Mesodermal cell (in vitro differentiated cells): ENCODE measurements at regions not wholly inside any gene's neighbourhood (a gene's known extent, or its start where the extent isn't known, plus 50 kb on each side); places are given as distances from the start of the nearest gene placed in this dataset.
A peak's percentile ranks its signal among the peaks of the same experiment; 100 is the strongest.

Source experiments
- H3K27ac ChIP-seq: 2 replicates; pipeline ENCODE4 v1.7.0; 2013; ENCODE audit warnings: mild to moderate bottlenecking, low read depth, low read length, moderate library complexity; ENCODE audit not compliant: severe bottlenecking
- H3K36me3 ChIP-seq: 2 replicates; pipeline ENCODE4 v1.7.1; 2013; ENCODE audit warnings: mild to moderate bottlenecking, low read length, moderate library complexity; ENCODE audit not compliant: control insufficient read depth, insufficient read depth
- H3K4me1 ChIP-seq: one replicate; pipeline ENCODE4 v1.7.1; 2013; ENCODE audit warnings: mild to moderate bottlenecking, low read length; ENCODE audit not compliant: insufficient read depth, control insufficient read depth, poor library complexity, severe bottlenecking
- H3K4me3 ChIP-seq: 2 replicates; pipeline ENCODE4 v1.7.0; 2013; ENCODE audit warnings: low read length, control low read depth, mild to moderate bottlenecking; ENCODE audit not compliant: insufficient read depth, poor library complexity, severe bottlenecking; ENCODE audit errors: extremely low read depth
- H3K9me3 ChIP-seq: 2 replicates; pipeline ENCODE4 v1.7.1; 2013; ENCODE audit warnings: mild to moderate bottlenecking, low read length, moderate library complexity; ENCODE audit not compliant: control insufficient read depth
- WGBS, 2 experiments: methylation state at CpG; one replicate each; pipeline ENCODE4 v1.1.5; 2013; ENCODE audit warnings: missing lambda C conversion rate in 2 of 2; ENCODE audit not compliant: insufficient coverage in 2 of 2; 5-methylcytosine and 5-hydroxymethylcytosine counted together

DNA sequence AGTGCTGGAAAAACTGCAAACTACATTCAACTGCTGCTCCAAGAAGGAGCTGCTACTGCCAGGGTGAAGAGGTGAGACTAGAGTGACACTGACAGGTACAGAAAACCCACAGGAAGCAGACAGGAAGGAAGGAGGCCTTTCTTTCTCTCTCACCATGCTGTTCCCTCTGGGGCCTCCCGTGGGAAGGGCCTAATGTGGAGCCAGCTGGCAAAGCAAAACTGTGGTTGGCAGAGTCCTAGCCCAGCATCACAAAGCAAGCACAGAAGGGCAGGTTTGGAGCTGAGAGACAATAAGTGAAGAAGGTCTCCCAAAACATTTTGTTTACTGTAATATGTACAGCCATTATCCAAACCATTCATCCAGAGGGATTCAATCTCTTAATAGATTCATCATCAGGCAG, 122.5 kb upstream of the MAX start:
- WGBS, 2 experiments, result 83% methylated on average over 1 of the region's 1 CpG; no CpG with 5 or more reads in 1 of the 2 experiments
- H3K4me3 ChIP-seq, result no peak overlapping the region
- H3K27ac ChIP-seq, result no peak overlapping the region
- H3K4me1 ChIP-seq, result no peaks in the 10 kb centered on the region
- H3K9me3 ChIP-seq, result no peaks in the 10 kb centered on the region
- H3K36me3 ChIP-seq, result no peaks in the 10 kb centered on the region

DNA sequence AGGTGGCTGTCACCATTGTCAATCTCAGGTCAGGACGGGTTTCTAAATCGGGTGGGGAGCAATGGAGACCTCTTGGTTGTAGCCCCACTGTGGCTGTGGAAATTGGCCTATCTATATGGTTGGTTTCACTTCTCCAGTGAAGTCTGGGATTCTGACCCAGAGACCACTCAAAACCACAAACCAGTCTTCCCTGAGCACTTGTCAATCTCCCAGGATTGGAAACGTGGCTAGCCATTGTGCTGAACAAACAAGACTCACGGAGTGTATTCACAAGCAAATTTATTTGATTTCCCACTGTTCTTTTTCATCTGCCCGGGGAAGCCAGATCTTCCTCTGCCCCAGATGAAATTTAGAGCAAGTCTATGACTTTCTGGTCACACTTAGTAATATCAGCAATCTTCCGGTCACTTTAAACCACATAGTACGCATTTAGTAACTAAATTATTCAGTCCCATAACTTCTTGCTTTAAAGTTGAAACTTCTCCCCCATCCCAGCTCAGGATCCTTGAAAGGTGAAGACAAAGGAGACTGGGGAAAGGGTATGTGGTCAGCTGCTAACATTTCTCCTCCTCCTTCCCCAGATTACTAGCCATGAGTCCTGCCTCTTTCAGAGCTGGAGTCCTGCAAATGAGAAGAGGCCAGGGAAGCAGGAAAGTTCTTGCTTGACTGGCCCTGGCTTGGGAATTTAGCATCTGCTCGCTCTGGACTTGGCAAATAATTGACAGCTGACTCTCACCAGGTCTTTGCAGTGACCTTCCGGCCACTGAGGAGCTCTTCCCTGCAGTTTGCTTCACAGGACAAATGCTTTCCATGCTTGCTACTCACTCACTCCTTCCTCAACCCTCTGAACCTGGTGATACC, 123.2 kb upstream of the MAX start:
- Histone ChIP-seq H3K4me3 (no peak overlapping the region), H3K27ac (no peak overlapping the region), H3K36me3 (no peaks in the 10 kb centered on the region), H3K9me3 (no peaks in the 10 kb centered on the region), H3K4me1 (no peaks in the 10 kb centered on the region)
- 68 to 72% methylated on average over 6 to 7 of the region's 9 CpGs for WGBS, 2 experiments

DNA sequence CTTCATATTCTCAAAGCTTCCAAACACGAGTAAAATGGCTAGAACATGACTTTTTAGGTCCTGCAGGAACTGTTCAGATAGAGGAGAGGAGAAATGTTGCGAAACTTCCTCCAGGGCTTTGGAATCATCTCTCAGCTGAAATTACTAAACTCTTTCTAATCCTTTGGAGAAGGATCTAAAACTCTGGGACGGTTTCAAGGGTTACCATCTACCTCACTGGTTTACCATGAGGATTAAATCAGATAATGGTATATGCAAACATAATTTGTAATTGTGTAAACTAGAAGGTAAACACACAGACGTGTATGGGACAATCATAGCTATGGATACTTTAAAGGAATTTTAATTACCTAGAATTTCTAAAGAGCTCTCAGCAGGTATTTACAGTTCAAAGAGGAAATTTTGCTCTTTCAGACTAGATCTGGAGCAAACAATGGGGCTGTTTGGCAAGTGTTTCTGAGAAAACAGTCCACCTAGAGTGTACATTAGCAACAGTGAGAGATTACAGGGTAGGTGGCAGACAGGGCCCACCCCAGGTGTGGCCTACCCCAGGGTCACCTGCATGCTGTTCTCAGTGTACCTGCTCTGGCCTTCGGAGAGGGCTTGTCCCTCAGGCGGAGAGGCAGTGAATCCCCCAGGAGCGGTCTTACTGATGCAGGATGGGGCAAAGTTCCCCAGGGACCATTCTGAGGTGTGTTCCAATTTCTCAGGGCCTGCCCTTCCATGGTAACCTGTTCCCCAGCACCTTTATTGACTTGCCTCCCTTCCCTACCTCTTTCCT, 124.7 kb upstream of the MAX start:
- Histone ChIP-seq H3K36me3 (no peaks in the 10 kb centered on the region), H3K4me3 (no peak overlapping the region), H3K4me1 (no peaks in the 10 kb centered on the region), H3K9me3 (no peaks in the 10 kb centered on the region), H3K27ac (no peak overlapping the region)
- 81 to 84% methylated on average over 3 to 4 of the region's 7 CpGs for WGBS, 2 experiments

DNA sequence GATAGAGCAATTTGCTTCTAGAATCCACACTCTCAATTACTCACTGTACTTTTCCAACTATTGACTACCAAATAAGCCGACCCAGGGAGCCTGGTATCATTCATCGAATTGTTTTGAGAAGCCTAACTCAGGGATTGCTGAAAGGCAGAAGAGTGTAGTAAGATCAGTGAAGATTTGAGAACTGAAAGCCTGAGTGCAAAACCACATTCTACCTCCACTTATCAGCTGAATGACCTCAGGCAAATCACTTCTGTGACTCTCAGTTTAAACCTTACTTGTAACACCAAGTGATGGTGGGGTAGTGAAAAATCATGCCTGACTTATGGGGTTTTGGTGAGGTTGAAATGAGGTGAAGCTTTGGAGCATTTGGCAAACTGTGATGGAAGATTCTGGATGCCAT, 126.1 kb upstream of the MAX start:
- no peaks in the 10 kb centered on the region for H3K4me1 ChIP-seq

DNA sequence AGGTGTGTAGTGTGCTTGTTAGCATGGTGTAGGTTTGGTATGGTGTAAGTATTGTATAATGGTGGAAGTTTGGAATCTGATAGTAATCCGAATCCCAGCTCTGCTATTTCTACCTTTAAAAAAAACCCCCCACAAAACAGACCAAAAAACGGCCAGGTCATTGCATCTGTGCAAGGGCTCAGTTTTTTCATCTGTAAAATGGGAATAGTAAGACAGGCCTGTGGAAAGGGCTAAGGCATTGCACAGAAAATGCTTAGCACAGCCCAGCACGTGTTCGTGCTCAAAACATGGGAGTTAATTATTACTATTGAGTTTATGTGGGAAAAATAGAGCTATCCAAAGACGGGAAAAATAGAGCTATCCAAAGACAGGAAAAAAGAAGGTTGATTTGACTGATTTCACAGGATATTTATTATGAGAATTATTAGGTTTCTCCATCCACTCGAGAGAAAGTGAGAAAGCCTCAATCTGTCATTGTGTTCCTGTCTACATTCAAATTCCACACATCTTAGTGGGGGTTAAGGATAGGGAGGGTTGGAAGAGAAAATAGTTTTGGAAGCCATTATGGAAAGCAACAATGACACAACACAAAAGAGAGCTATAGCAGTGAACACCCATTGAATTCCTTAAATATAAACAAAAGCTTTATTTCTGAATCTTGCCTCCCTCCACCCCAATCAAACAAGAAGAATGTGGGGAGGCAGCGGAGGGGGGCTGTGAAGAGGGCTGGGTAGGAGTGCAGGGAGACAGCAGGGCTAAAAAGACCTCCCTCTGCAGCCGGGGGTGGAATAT, 126.8 kb upstream of the MAX start:
- Histone ChIP-seq H3K36me3 (no peaks in the 10 kb centered on the region), H3K4me3 (no peak overlapping the region), H3K4me1 (no peaks in the 10 kb centered on the region), H3K9me3 (no peaks in the 10 kb centered on the region), H3K27ac (peak overlapping the region; percentile 76)
- WGBS, 2 experiments, result 68 to 69% methylated on average over 4 to 5 of the region's 8 CpGs

More for the DNA sequence above, 126.1 kb upstream of the MAX start:
- no peaks in the 10 kb centered on the region for H3K9me3 ChIP-seq
- WGBS, 2 experiments, result no CpG with 5 or more reads among the region's 2 CpGs
- no peak overlapping the region for H3K27ac ChIP-seq
- H3K36me3 ChIP-seq, result no peaks in the 10 kb centered on the region
- H3K4me3 ChIP-seq, result no peak overlapping the region

DNA sequence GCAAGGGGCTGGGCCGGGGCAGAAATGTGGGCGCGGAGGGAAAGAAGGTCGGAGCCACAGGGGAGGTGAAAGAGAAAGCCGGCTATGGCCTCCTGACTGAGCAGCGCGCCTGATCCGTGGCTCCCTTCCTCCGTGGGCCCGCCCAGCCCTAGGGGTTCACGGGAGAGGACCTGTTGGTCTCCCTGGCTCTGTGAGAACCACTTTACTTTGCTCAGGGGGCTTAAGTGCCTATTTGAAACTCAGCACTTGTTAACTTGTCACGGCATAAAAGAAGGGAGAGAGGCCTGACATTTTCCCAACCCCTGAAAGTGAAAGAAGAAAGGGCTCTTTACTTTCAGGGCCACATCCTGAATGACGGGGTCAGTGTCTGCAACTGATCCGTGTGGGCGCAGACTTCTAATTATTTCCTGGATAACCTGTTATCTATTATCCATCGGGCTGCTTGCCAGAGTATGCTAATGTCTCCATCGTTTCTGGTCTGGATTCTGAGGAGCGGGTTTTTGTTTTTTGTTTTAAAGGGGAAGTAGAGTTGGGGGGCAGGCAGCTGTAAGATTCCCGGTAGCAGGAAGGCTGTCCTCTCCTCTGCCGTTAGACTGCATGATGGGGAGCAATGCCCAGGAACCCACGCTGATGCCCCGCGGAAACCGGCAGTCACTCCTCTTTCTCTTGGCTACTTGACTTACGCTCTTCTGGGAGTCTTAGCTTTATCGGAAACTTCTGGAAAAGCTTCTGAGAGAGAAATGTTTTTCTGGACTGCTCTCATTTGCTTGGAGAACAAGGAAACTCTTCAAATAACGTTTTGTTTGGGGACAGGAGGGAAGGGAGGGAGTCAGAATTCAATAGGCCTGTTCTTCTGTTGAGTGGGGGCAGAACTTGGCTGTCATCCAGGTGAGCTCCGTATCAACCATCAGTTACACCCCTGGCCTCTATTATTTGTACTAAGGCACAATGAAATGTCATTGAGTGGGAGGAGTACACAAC, 127.7 kb upstream of the MAX start:
- Histone ChIP-seq H3K9me3 (no peaks in the 10 kb centered on the region), H3K36me3 (no peaks in the 10 kb centered on the region), H3K4me1 (no peaks in the 10 kb centered on the region), H3K4me3 (no peak overlapping the region), H3K27ac (peak overlapping the region; percentile 76)
- 41 to 51% methylated on average over 23 to 25 of the region's 28 CpGs for WGBS, 2 experiments

DNA sequence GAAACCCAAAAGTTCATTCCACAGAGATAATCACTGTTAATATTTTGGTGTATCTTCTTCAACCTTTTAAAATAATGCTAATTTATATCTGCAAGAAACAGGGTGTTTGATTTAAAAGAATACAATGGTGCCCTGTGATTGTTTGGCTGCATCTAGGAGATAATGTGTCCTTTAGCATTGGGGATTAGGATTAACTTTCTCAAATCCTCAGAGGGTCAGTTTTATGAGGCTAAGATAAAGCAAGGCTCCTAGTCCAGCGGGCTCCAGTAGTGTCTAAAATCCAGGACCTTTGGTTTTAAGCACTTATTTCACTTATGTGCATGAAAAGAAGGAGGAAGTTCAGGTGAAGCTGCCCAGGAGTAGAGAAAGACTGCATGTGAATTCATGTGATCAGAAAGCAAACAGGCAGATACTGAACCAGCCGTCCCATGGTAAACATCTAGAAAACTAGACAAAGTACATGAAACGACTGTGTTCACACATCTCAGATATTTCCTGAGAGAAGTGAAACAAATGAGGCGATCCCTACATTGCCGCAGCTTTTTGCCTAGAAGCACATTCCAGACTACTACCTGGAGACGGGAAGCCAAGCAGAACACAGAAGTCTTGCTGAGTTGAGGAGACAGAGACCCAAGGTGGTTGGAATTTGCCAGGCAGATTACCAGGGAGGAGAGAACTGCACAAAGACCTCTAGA, 129.1 kb upstream of the MAX start:
- Histone ChIP-seq H3K9me3 (no peaks in the 10 kb centered on the region), H3K36me3 (no peaks in the 10 kb centered on the region), H3K4me3 (no peak overlapping the region), H3K27ac (no peak overlapping the region), H3K4me1 (peaks cover 3% of the 10 kb centered on the region)
- 83 to 88% methylated on average over 3 to 6 of the region's 6 CpGs for WGBS, 2 experiments

DNA sequence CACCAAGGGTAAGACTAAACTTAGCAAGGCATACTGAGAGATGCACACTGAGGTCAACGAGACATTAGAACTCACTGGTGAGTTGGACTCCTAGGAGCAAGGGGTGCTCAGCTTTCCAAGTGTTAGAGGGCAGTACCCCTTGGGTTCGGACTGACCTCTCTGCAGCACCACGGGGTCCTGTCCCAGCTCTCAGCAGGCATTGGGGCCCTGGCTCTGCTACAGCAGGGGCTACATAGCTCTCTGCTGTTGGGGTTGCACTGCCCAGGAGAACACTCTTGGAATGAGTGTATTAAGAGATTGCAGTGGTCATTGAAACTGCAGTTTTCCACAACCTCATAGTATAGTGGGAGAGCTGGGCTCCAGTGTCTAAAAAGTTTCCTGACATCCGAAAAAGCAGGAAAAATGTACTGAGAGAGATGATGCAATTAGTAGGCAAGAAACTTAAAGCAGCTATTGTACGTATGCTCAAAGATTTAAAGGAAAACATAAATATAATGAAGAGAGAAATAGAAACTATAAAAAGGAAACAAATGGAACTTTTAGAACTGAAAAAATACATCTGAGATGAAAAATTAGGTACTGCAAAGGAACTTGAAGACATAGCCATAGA, 132.5 kb upstream of the MAX start:
- Histone ChIP-seq H3K4me1 (peaks cover 34% of the 10 kb centered on the region), H3K36me3 (no peaks in the 10 kb centered on the region), H3K27ac (no peak overlapping the region), H3K4me3 (no peak overlapping the region), H3K9me3 (no peaks in the 10 kb centered on the region)
- WGBS, 2 experiments, result 74 to 85% methylated on average over 3 of the region's 5 CpGs

DNA sequence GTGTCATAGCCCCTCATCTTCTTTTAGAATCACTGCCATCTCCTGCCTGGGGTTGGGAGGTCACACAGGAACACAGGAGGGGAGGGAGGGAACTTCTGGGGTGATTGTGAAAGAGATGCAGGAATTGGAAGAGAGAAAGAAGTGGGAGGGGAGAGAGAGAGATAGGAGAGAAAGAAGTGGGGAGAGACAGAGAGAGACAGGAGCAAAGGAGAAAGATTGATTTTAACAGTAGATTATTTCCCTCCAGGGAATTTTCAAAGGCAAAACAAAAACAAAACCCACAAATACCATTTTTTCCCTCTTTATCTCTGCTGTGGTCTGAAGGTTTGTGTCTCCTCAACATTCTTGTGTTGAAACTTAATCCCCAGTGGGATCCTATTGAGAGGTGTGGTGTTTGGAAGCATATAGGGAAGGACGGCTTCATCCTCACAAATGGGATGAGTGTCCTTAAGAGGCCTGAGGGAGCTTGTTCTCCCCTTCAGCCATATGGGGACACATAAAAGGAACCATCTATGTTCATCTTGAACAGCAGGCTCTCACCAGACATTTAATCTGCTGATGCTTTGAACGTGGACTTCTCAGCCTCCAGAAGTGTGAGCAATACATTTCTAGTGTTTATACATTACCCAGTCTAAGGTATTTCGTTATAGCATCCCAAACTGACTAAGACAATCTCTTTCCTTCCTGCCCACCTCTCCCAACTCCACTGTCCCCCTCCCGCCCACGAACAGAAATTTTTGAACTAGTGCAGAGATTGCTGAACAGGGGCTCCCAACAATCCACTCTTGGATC, 134.9 kb upstream of the MAX start:
- H3K4me3 ChIP-seq, result no peak overlapping the region
- no peak overlapping the region for H3K27ac ChIP-seq
- WGBS, 2 experiments, result 87 to 89% methylated on average over 2 to 5 of the region's 5 CpGs
- peaks cover 34% of the 10 kb centered on the region for H3K4me1 ChIP-seq
- no peaks in the 10 kb centered on the region for H3K36me3 ChIP-seq
- H3K9me3 ChIP-seq, result no peaks in the 10 kb centered on the region
